HepG2 (cell line): ENCODE measurements at regions not wholly inside any gene's neighbourhood (a gene's known extent, or its start where the extent isn't known, plus 50 kb on each side); places are given as distances from the start of the nearest gene placed in this dataset.

Experiments used
- ATAC-seq: fragments of 200-7000 bp; cut with Tn5 transposase; 3 replicates; pipeline ENCODE4 v1.9.1; 2020; ENCODE audit warnings: mild to moderate bottlenecking, moderate library complexity
- BruUV-seq: library from RNA; stranded (reverse); fragments of 400-500 nt; replicated peaks from 2 replicates; lab custom pipeline; 2021; lab: Mats Ljungman, UMichigan
- CTCF ChIA-PET: fragments of 300-600 bp; formaldehyde crosslinking; extraction: SDS; loops from one replicate; lab custom pipeline; 2021; ENCODE audit warnings: low total read pairs, inconsistent platforms, low intra/inter-chr PET ratio; lab: Yijun Ruan, JAX
- POLR2A ChIA-PET: fragments of 350-600 bp; sonication (Branson Sonifier 250); formaldehyde crosslinking; loops from one replicate; lab custom pipeline; 2020; ENCODE audit warnings: antibody characterized with exemption, inconsistent platforms; lab: Yijun Ruan, JAX
- DNase-seq: peaks from one replicate; pipeline ENCODE4 v3.0.0-alpha.2; 2015; ENCODE audit warnings: low spot score
- FAIRE-seq: peaks from 3 replicates; lab custom pipeline; 2011; peaks lifted over from hg19 to GRCh38; lab: Jason Lieb, UNC
- H2AFZ ChIP-seq: one replicate; pipeline ENCODE4 v1.6.1; 2011; ENCODE audit warnings: low read length, inconsistent platforms
- H3K27ac ChIP-seq: fragments of 300-600 bp; 3 replicates; pipeline ENCODE4 v1.8.0; 2011; ENCODE audit warnings: mixed run types, mild to moderate bottlenecking, mixed read lengths, low read length, inconsistent platforms; ENCODE audit not compliant: insufficient read depth; ENCODE audit errors: extremely low read length
- H3K27me3 ChIP-seq, 2 experiments: fragments of 200-600 bp in 1 of 2; 2 replicates in 1 of 2; 3 replicates in 1 of 2; pipeline versions ENCODE4 v1.6.0 to v1.8.0; 2011; ENCODE audit warnings: low read length in 2 of 2, mild to moderate bottlenecking in 2 of 2, moderate library complexity in 2 of 2, inconsistent platforms in 1 of 2; ENCODE audit not compliant: insufficient read depth in 2 of 2, control insufficient read depth in 1 of 2
- H3K36me3 ChIP-seq, 2 experiments: fragments of 200-600 bp in 1 of 2; replicated peaks in 1 of 2; 2 replicates in 1 of 2; 3 replicates in 1 of 2; pipeline versions ENCODE4 v1.5.1 to v1.8.0; 2011; ENCODE audit warnings: low read length in 2 of 2, inconsistent platforms in 1 of 2; ENCODE audit not compliant: insufficient read depth in 2 of 2, control insufficient read depth in 1 of 2
- H3K4me1 ChIP-seq: 2 replicates; pipeline ENCODE4 v1.5.1; 2012; ENCODE audit warnings: low read length, inconsistent platforms; ENCODE audit not compliant: insufficient read depth
- H3K4me2 ChIP-seq: 2 replicates; pipeline ENCODE4 v1.6.0; 2011; ENCODE audit warnings: low read depth, low read length, inconsistent platforms
- H3K4me3 ChIP-seq, 3 experiments: fragments of 200-600 bp in 1 of 3; sonication (generic), shearing (Covaris generic) in 1 of 3; replicated peaks in 1 of 3; 2 replicates each; pipeline ENCODE4 v1.5.1; 2011 to 2016; ENCODE audit warnings: low read length in 3 of 3, inconsistent platforms in 2 of 3, low read depth in 2 of 3, mild to moderate bottlenecking in 2 of 3, control low read depth in 1 of 3, mixed read lengths in 1 of 3; ENCODE audit not compliant: insufficient read depth in 1 of 3
- H3K79me2 ChIP-seq: one replicate; pipeline ENCODE4 v1.6.1; 2011; ENCODE audit warnings: low read length, inconsistent platforms; ENCODE audit not compliant: insufficient read depth
- H3K9ac ChIP-seq: 2 replicates; pipeline ENCODE4 v1.6.0; 2011; ENCODE audit warnings: mild to moderate bottlenecking, low read depth, low read length, inconsistent platforms; ENCODE audit not compliant: insufficient read depth
- H3K9me3 ChIP-seq: 2 replicates; pipeline ENCODE4 v1.5.1; 2012; ENCODE audit warnings: mild to moderate bottlenecking, low read length
- H4K20me1 ChIP-seq: 2 replicates; pipeline ENCODE4 v1.6.0; 2011; ENCODE audit warnings: inconsistent platforms, mild to moderate bottlenecking, low read length, moderate library complexity; ENCODE audit not compliant: insufficient read depth
- ADNP ChIP-seq: sonication (generic); formaldehyde crosslinking; IDR thresholded peaks from 2 replicates; pipeline ENCODE4 v1.4.0; 2020; ENCODE audit warnings: missing genetic modification reagents
- ETV5 ChIP-seq: IDR thresholded peaks from 2 replicates; pipeline ENCODE4 v1.6.1; 2018; ENCODE audit warnings: missing biosample characterization, missing genetic modification reagents, inconsistent platforms, borderline replicate concordance
- FOXJ3 ChIP-seq: sonication (generic); formaldehyde crosslinking; IDR thresholded peaks from 2 replicates; pipeline ENCODE4 v1.4.0; 2020; ENCODE audit warnings: missing genetic modification reagents, mild to moderate bottlenecking, borderline replicate concordance
- ISX ChIP-seq: sonication (generic); formaldehyde crosslinking; conservative IDR thresholded peaks from 2 replicates; pipeline ENCODE4 v1.5.0; 2020; ENCODE audit warnings: missing genetic modification reagents
- ZBTB3 ChIP-seq: sonication (generic); formaldehyde crosslinking; IDR thresholded peaks from 2 replicates; pipeline ENCODE4 v1.4.0; 2020; ENCODE audit warnings: low read depth, mild to moderate bottlenecking, moderate library complexity, missing genetic modification reagents, borderline replicate concordance
- ZNF446 ChIP-seq: sonication (generic); formaldehyde crosslinking; IDR thresholded peaks from 2 replicates; pipeline ENCODE4 v1.5.0; 2020; ENCODE audit warnings: mild to moderate bottlenecking, missing genetic modification reagents
- ZNF570 ChIP-seq: sonication (generic); formaldehyde crosslinking; IDR thresholded peaks from 2 replicates; pipeline ENCODE4 v1.4.0; 2020; ENCODE audit warnings: mild to moderate bottlenecking, missing genetic modification reagents, borderline replicate concordance
- ZNF615 ChIP-seq: sonication (generic); formaldehyde crosslinking; IDR thresholded peaks from 2 replicates; pipeline ENCODE4 v1.5.0; 2020; ENCODE audit warnings: mild to moderate bottlenecking, missing genetic modification reagents, borderline replicate concordance
- ZSCAN25 ChIP-seq: sonication (generic); formaldehyde crosslinking; IDR thresholded peaks from 2 replicates; pipeline ENCODE4 v1.8.0; 2022; ENCODE audit warnings: mild to moderate bottlenecking, missing genetic modification reagents
- WGBS: methylation state at CpG from one replicate; pipeline ENCODE4 v1.1.6; 2017; ENCODE audit warnings: low lambda C conversion rate; 5-methylcytosine and 5-hydroxymethylcytosine counted together
- in situ Hi-C: cut with HindIII; loops from 2 replicates; pipeline ENCODE4 v1.10.0; 2017; ENCODE audit warnings: low pct_unique_long_range_greater_than_20kb; ENCODE audit not compliant: extremely low pct_ligation_motif_present
- intact Hi-C: fragments of 100-400 bp; cut with micrococcal nuclease; formaldehyde crosslinking; loops from one replicate; pipeline ENCODE4 v1.10.0; 2022; ENCODE audit not compliant: unreplicated experiment
- TF ChIP-seq, protein P1 (sequence below): IDR thresholded peaks from 2 replicates; pipeline ENCODE4 v1.6.1; 2016; ENCODE audit warnings: control low read depth
- TF ChIP-seq, protein P2 (sequence below): sonication (generic); formaldehyde crosslinking; IDR thresholded peaks from 2 replicates; pipeline ENCODE4 v1.4.0; 2020; ENCODE audit warnings: missing genetic modification reagents
- TF ChIP-seq, protein P3 (sequence below): sonication (generic); formaldehyde crosslinking; IDR thresholded peaks from 2 replicates; pipeline ENCODE4 v1.8.1; 2023; ENCODE audit warnings: mild to moderate bottlenecking, missing genetic modification reagents, borderline replicate concordance

DNA sequence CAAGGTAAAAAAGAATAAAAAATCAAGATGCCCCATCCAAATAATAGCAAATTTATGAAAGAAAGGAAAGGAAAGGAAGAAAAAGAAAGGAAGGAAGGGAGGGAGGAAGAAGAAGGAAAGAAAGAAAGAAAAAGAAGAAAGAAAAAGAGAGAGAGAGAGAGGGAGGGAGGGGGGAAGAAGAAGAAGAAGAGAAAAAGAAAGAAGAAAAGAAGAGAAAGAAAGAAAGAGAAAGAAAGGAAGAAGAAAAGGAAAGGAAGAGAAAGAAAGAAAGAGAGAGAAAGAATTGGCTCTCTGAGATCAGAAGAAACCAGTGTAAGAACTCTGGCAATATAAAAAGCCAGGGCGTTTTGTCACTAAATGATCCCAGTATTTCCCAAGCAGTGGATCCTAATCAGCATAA lies 401.7 kb downstream of the EPHA7 start:
- H3K36me3 ChIP-seq: no peaks in the 10 kb centered on the region
- no peaks in the 10 kb centered on the region for H3K79me2 ChIP-seq
- BruUV-seq: no TSS peak
- no peaks in the 10 kb centered on the region for H4K20me1 ChIP-seq
- H3K4me2 ChIP-seq: no peak overlapping the region
- no peak overlapping the region for H3K9ac ChIP-seq
- in situ Hi-C loops: no loop called here
- FAIRE-seq (no peak), ATAC-seq (no peak), DNase-seq (no peak)
- TF ChIP-seq, protein P1, sequence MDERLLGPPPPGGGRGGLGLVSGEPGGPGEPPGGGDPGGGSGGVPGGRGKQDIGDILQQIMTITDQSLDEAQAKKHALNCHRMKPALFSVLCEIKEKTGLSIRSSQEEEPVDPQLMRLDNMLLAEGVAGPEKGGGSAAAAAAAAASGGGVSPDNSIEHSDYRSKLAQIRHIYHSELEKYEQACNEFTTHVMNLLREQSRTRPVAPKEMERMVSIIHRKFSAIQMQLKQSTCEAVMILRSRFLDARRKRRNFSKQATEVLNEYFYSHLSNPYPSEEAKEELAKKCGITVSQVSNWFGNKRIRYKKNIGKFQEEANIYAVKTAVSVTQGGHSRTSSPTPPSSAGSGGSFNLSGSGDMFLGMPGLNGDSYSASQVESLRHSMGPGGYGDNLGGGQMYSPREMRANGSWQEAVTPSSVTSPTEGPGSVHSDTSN: no peak
- TF ChIP-seq ZNF615 (CRISPR knock-in tag) (no peak), ZSCAN25 (CRISPR knock-in tag) (no peak), ETV5 (CRISPR knock-in tag) (no peak), ZNF570 (CRISPR knock-in tag) (no peak), FOXJ3 (CRISPR knock-in tag) (no peak), ADNP (CRISPR knock-in tag) (no peak), ZNF446 (CRISPR knock-in tag) (no peak), ISX (CRISPR knock-in tag) (no peak), ZBTB3 (no peak)
- TF ChIP-seq, protein P2, sequence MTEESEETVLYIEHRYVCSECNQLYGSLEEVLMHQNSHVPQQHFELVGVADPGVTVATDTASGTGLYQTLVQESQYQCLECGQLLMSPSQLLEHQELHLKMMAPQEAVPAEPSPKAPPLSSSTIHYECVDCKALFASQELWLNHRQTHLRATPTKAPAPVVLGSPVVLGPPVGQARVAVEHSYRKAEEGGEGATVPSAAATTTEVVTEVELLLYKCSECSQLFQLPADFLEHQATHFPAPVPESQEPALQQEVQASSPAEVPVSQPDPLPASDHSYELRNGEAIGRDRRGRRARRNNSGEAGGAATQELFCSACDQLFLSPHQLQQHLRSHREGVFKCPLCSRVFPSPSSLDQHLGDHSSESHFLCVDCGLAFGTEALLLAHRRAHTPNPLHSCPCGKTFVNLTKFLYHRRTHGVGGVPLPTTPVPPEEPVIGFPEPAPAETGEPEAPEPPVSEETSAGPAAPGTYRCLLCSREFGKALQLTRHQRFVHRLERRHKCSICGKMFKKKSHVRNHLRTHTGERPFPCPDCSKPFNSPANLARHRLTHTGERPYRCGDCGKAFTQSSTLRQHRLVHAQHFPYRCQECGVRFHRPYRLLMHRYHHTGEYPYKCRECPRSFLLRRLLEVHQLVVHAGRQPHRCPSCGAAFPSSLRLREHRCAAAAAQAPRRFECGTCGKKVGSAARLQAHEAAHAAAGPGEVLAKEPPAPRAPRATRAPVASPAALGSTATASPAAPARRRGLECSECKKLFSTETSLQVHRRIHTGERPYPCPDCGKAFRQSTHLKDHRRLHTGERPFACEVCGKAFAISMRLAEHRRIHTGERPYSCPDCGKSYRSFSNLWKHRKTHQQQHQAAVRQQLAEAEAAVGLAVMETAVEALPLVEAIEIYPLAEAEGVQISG (CRISPR knock-in tag): no peak
- TF ChIP-seq, protein P3, sequence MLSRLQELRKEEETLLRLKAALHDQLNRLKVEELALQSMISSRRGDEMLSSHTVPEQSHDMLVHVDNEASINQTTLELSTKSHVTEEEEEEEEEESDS (CRISPR knock-in tag): no peak
- no peak overlapping the region for H2AFZ ChIP-seq
- no peaks in the 10 kb centered on the region; a peak in 1 of 5 replicates for H3K27me3 ChIP-seq
- no peak overlapping the region for H3K27ac ChIP-seq
- no peak overlapping the region for H3K4me3 ChIP-seq
- ChIA-PET CTCF (no interaction called here), POLR2A (no interaction called here)
- no peaks in the 10 kb centered on the region for H3K4me1 ChIP-seq
- intact Hi-C loops: loop anchor here (2.0 kb wide), 1 partner anchor 207 kb away; no protein-coding TSS in a partner anchor
- 0% methylated on average over 1 of the region's 1 CpG for WGBS
- no peaks in the 10 kb centered on the region for H3K9me3 ChIP-seq
